ENCODE measurements at regions not wholly inside any gene's neighbourhood (a gene's known extent, or its start where the extent isn't known, plus 50 kb on each side); places are given as distances from the start of the nearest gene placed in this dataset.
A peak's percentile ranks its signal among the peaks of the same experiment; 100 is the strongest.
"Not testable (repeated sequence)": the region's sequence is repeated elsewhere in the genome, so short reads cannot be mapped to it uniquely, and the experiment has no call there.

DNA sequence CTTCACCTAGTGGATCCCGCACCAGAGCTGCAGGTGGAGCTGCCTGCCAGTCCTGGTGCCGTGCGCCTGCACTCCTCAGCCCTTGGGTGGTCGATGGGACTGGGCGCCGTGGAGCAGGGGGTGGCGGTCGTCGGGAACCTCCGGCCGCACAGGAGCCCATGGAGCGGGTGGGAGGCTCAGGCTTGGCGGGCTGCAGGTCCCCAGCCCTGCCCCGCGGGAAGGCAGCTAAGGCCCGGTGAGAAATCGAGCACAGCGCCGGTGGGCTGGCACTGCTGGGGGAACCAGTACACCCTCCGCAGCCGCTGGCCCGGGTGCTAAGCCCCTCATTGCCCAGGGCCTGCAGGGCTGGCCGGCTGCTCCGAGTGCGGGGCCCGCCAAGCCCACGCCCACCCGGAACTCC lies 253.2 kb downstream of the MTERF1 start:
- not testable (repeated sequence) for DNase-seq (ENCODE audit: low read depth in 2 of 2)

DNA sequence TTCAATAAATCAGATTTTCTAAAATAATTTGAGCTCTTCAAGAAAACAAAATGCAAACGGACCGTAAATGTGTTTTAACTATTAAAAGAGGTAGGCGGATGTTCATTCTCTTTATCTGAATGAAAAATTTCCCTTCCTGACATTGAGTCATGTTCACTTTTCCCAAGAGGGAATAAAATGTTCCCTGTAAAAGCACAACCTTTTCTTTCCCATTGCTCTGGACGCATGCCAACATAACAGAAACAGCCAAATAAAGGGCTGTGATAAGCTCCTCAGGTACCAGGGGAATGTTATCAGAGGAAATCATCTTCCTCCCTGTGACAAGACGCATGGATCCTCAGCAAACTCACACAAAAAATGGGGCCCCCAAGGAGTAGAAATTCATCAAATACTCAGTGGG lies 251.8 kb downstream of the MTERF1 start:
- peak; percentile 65 to 89 for DNase-seq (ENCODE audit: low read depth in 2 of 2)

DNA sequence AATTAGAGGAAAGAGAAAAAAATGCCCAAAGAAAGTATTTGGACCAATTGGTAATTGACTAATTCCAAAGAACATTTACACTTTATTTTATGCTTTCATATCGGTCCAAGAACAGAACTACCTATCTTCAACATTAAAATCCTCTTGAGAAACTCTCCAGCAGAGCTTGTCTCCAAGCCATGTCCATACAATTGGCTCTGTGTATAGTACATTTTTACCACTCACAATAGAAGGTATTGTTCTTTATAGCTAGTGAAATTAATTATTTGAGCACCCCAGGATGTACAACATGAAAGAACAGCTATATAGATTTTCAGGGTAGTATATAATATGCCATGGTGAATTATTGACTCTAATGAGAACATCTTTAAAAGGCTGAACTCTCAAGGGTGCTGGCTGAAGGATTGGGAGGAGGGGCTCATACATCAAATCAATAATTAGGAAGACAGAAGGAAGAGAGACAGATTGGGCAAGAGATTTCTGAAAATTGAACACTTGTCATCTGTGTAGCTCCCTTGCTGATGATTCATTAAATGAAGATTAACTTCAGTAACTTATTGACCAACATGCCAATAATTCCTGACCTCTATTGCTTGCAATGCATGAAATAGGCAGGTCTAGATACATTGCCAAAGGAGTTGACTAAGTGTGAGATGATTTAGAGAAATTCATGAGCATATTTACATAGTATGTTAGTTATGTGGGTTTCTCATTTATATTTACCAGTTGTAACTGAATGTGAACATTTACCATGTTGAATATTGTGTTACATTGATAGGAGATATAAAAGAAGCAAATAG lies 249.7 kb downstream of the MTERF1 start:
- no peak for DNase-seq (ENCODE audit: low read depth in 2 of 2)

DNA sequence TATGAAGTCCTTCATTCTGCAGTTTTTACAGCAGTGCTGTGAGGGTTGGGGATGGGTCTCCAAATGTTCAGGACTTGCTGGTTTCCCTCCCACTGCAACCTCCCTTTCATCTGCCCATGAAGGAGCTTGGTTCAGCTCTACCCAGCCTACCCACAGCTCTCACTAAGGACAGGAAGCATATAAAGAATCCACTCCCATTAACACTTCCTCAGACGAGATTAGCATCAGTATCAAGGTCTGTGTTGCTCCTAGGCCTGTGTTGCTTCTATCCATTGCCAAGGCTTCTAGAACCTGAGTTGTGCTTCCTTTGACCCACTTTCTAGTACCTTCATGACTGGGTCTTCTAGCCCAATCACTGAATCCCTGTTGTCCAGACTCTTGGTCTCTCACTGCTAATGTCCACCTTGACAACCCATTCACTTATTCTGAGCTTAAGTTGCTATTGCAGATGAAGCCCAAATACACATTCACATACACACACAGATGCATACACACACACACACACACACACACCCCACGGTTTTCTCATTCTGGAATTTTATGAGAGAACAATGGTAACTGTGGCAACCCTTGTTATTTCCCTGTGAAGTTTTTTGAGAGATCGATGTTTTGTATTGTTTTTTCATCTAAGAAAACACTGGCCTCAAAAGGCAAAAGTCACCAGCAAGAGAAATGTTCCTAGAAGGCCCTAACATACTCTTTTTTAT lies 248.1 kb downstream of the MTERF1 start:
- DNase-seq (ENCODE audit: low read depth in 2 of 2), result peak; percentile 40 to 83

DNA sequence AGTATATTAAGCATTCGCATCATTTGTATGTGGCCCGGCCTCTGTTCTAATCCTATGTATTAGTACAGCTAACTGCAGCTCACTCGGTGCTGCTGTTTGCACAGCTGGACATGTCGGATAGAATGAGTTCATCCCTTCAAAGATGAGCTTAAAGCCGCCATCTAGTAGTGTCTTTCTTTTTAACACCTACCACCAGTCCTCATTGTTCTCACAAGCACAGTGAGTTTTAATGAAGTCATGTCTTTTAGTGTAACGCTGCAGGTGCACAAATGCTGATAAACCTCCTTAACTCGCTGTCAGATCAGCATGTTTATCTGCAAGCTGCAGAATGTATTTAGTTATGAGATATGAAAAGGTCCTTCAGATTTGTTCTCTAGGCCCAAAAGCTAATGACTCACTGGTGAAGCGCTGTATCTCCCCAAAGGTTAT lies 247.5 kb downstream of the MTERF1 start:
- DNase-seq (ENCODE audit: low read depth in 2 of 2), result no peak

DNA sequence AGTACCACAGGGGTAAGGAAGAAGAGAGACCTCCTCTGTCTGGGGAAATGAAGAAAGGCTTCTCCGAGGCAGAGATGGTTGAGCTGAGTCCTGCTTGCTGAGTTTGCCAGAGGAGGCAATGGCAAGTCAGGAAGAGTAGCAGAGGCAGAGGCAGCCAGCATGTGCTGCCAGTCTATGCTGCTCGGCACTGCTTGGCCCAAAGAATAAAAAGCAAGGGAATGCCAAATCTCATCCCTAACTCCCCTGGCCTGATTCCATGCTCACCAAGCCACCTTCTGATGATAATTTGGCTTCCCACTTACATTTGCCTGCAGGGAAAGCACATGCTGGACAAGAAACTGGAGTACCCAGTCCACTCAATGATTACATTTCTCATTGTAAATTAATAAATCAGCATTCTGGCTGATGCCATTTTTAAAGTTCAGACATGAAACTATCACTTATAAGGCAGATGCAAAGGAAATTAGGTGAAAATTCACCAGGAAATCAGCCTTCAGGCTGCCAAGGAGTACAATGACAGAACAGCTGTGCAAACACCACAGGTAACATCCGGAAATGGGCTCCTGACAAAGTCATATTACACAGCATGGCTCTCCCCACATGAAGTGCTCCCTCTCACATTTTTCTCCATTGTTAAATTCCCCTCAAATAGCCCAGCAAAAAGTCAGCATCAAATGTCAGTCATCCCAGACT lies 245.9 kb downstream of the MTERF1 start:
- DNase-seq (ENCODE audit: low read depth in 2 of 2), result peak; percentile 89 to 90

DNA sequence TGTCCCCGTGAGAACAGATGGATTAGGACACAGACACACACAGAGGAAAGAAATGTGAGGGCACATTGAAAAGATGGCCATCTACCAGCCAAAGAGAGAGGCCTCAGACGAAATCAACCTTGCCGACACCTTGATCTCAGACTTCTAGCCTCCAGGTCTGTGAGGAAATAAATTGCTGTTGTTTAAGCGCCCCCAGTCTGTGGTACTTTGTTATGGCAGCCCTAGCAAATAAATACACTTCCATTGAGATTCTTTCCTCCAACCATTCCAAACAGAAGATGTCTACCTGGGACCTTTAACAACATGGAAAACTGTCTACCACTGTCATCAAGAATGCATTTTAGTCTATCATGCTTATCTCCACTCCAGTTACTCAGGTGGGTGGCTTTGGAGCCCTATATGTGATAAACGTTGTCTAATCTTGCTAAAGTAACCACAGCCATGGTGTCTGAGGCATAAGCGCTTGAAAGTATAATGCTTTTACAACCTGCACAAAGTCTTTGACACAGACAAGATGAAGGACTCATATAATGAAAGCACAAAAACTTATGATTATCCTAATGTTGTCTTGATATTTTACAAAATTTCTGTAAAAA lies 244.3 kb downstream of the MTERF1 start:
- DNase-seq (ENCODE audit: low read depth in 2 of 2), result peak in 1 of 2 donors; percentile 70

DNA sequence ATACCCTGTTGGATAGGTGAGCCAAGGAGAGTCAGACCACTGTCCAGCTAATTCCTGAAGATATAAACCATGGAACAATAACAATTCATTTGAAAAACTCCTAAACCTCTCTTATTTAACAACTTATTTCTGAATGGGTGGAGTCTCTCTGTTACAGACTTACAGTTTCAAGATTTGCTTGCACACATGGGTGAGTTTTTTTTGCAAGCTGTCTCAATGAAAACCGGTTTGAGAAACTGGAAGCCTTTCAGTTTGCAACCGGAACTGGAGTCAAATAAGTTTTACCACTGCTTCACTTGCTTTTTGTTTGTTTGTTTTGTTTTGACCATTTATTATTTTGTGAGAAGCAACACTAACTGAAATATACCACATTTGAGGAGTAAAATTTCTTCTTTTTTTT lies 243.8 kb downstream of the MTERF1 start:
- DNase-seq (ENCODE audit: low read depth in 2 of 2), result no peak

DNA sequence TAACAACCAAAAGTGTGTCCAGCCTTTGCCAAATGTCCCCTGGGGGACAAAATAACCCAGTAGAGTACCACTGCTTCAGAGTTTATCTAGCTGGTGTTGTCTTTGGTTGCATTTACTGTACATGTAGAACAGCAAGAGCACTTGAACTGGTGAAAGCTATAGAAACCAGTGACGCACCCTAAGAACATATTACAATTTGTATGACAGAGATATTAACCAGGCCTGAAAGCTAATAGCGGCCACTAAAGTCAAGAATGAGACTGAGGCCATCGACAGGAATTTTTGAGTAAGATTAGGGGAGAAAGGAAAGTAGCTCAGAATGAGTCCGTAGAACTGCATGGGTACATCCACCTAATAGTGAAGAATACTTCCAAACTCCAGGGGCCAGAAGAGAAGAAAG lies 236.2 kb downstream of the MTERF1 start:
- DNase-seq (ENCODE audit: low read depth in 2 of 2), result no peak

DNA sequence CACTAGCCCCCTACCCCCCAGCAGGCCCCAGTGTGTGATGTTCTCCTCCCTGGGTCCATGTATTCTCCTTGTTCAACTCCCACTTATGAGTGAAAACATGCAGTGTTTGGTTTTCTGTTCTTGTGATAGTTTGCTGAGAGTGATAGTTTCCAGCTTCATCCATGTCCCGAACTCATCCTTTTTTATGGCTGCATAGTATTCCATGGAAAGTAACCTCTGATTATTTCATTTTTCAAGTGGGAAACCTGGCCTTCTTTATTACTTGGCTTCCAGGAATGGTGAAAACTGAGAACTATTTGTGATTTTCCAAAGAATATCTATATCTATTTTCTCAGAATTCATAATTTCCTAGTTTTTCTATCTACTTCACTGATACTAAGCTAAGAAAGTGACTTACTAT lies 235.0 kb downstream of the MTERF1 start:
- no peak for DNase-seq (ENCODE audit: low read depth in 2 of 2)

DNA sequence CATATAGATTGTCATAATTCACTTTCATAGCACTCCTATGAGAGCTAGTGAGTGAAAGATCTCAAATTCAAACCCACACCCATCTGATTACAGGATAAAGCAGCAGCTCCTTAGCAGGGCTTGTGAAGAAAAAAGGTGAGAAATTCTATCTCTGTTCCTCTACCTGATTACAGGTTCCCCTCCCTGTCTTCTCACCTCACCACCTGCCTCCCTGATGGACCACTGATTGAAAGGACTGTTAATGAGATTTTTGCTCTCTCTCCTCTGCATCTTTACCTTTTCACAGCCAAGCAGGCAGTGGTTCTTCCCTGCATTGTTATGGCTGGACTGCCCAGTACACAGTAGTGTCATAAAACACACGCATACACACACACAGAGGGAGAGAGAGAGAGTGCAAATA lies 228.5 kb downstream of the MTERF1 start:
- DNase-seq (ENCODE audit: low read depth in 2 of 2), result no peak

DNA sequence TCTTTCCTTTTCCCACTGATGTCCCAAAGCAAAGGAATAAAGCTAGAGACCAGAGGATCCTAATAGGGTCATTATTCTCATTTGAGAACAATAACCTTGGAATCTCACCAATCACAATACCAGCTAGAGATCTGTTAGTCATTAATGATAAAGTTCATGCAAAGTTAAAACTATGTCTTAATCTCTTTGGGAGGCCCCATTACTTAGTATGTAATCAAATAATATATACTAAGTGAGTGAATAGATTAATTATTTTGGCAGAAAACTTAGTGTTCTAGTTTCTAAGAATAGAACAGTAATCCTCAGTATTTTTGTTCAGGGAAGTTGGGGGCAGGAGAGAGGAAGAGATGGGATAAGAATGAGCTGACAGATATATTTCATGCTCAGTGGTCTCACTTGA lies 227.2 kb downstream of the MTERF1 start:
- no peak for DNase-seq (ENCODE audit: low read depth in 2 of 2)

DNA sequence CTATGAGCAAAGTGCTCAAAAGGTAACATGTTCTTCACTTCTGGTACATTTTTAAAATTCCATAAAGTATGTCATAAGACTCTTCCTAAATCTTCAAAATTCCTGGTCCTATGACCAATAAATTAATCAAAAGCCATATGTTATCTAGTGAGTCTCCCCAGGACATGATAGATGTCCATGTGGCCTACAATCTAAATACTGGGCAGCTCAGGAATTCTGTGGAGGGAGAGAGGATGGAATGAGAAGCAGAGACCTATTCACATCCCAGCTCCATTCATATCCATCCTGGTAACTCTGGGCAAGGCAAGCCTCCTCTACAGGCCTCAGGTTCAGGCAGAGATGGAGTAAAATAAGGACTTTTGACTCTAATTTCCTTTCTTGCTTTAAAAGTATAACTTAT lies 224.8 kb downstream of the MTERF1 start:
- no peak for DNase-seq (ENCODE audit: low read depth in 2 of 2)

DNA sequence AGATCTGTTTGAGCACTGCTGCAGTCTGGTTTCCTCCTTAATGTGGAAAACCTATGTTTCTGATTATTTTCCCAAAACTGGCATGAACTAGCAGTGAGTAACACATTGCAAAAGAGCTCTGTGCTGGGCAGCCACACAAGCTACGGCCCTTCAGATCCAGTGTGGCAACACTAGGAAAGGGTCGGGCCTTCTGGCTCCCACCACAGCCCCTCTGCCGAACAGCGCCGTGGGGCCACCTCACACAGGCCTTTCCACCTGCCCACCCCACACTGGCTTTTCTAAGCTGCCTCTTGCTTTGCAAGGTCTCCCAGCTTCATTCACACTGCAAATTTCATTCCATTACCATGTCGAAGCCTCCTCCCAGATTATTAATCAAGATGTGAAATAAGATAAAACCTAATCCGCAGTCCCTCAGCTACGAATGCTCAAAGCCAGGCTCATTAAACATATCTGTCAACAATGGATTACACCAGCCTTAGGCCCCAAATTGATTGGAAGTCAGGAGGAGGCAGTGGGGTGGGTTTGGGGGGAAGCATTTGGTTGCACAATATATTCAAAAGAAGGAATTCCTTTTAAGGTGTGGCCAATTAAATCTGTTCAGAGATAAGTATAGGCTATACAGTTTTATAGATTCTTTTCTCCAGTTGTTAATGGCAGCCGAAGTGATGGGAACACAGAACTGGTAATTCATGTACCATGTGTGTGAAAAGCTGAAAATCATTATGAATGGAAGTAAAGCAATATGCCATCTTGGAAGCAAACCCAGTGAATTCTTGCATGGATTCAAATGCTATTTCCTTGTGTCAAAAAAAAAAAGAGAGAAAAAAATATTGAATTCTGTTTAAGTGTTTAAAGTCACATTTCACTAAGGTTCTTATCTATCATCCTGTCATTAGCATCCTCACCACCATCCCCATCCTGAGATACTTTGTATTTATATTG lies 223.7 kb downstream of the MTERF1 start:
- no peak for DNase-seq (ENCODE audit: low read depth in 2 of 2)

DNA sequence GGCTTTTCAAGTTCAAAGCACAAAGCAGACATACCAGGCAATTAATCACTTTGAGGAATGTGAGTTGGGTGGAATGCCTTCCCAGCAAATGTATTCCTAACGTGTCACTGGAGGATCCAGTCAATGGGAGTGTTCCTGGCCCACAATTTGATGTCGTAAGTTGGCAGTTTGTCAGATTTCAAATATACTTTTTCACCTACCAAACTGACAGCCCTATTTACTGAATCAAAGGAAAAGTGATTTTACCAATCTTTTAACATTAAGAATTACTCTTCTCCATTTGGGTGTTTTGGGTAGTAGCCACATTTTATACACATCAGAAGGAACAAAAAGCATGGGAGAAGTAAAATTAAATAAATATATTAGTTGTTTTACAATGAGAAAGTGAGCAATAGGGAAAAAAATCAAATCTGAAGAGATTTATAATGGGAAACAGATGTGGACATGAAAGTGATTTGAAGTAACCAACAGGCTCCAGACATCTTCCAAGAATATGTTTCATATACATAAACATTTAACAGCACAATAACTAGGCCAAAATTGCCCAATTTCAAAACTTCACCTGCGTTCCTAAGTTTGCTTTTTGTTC lies 222.9 kb downstream of the MTERF1 start:
- DNase-seq (ENCODE audit: low read depth in 2 of 2), result peak in 1 of 2 donors; percentile 17

DNA sequence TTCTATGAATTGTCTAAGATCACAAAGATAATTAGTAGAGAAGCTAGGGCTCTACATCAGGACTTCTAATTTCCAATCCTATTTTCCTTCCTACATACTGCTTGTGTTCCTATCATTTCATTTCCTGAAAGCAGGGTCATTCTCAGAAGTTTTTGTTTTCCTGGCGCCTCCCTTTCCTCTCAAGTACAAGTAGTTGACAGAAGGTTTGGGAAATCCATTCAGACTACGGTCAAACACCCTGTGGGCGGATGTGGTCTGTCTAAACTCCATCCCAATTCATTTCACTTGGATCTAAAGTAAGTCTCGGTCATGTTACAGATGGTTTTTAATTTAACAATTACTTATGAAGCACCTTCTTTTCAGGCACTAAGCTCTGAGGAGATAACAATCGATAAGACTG lies 221.4 kb downstream of the MTERF1 start:
- DNase-seq (ENCODE audit: low read depth in 2 of 2), result no peak

DNA sequence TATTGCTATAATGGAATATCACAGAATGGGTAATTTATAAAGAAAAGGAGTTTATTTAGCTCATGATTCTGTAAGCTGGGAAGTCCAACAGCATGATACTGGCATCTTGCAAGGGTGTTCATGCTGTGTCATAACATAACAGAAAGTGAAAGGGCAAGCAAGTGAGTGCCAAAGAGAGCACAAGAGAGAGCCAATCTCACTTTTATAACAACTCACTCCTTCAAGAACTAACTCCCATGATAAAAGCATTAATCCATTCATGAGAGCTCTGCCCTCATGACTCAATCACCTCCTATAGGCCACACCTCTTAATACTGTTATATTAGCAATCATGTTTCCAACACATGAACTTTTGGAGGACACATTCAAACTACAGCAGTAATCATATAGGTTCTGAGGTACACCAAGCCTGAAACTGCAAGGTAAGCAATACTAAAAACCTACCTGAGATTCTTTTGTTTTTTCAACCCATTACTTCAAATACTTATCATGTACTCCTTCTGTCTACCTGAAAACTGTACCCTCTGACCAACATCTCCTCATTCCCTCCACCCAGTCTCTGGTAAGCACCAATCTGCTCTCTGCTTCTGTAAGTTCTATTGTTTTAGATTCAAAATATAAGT lies 219.7 kb downstream of the MTERF1 start:
- no peak for DNase-seq (ENCODE audit: low read depth in 2 of 2)

DNA sequence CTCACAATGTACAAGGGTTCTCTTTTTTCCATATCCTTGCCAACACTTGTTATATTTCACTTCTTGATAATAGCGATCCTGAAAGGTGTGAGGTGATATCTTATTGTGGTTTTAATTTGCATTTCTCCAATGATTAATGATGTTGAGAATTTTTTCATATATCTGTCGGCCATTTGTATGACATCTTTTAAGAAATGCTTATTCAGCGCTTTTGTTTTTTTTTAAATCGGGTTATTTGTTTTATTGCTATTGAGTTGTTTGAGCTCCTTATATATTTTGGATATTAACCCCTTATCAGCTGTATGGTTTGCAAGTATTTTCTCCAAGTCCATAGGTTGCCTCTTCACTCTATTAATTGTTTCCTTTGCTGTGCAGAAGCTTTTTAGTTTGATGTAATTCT lies 218.8 kb downstream of the MTERF1 start:
- no peak for DNase-seq (ENCODE audit: low read depth in 2 of 2)

DNA sequence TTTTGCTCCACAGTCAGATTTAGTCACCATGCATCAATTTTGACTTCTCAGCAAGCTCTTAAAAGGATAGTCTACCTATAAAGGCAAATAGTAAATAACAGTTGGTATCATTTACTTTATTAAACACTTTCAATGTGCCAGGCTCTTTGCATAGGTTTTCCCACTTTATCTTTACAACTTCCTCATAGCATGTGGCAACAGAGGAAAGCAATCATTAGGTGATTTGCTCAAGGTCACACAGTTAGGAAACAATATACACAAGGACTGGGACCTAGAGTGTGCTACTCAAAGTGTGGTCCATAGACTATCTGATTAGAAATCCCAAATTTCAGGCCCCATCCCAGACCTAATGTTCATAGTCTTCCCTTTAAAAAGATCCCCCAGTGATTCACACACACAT lies 212.3 kb downstream of the MTERF1 start:
- no peak for DNase-seq (ENCODE audit: low read depth in 2 of 2)

DNA sequence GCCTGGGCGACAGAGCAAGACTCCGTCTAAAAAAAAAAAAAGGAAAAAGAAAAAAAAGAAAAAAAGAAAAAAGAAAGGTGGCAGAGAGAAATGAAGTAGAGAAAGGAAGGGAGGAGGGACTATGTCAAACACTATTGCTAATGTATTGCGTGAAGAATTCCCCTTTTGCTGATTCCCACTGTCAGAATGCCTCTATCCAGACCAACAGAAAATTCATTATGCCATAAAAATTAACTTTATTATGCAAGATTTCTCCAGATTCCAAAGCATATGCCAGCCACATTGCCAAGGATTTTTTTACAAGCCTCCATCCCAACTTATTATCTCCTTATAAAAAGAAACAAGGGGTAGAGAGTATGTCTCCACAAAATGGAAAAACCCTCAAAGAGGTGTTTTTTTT lies 209.3 kb downstream of the MTERF1 start:
- DNase-seq (ENCODE audit: low read depth in 2 of 2), result no peak
